Activated CD8-positive, alpha-beta memory T cell treated with anti-CD3 and anti-CD28 coated beads for 1 hour (primary cell): ENCODE measurements at regions not wholly inside any gene's neighbourhood (a gene's known extent, or its start where the extent isn't known, plus 50 kb on each side); places are given as distances from the start of the nearest gene placed in this dataset.

Experiments used
- DNase-seq, 2 donors: peaks; one replicate each; pipeline ENCODE4 v3.0.0-alpha.2; 2020; ENCODE audit warnings: low read depth in 1 of 2; ENCODE audit errors: extremely low read depth in 1 of 2

DNA sequence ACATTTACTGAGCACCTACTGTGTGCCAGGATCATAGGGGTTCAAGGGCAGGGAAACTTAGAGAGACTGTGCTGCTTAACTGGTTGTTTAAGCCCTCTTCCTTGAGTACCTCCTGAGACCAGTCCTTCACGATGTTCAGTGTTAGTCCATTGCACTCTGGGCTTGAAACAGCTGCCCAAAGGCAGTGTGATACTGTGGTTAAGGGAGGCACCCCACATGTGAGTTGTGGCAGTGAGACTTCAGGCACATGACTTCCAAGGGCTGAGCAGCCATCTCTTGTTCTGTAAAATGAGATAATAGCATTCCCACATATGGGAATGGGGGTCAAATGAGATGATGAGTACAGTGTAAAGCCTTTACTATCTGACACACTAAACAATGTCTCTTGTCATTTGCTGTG is 75.1 kb downstream of the LINGO1 start:
- DNase-seq = no peak

DNA sequence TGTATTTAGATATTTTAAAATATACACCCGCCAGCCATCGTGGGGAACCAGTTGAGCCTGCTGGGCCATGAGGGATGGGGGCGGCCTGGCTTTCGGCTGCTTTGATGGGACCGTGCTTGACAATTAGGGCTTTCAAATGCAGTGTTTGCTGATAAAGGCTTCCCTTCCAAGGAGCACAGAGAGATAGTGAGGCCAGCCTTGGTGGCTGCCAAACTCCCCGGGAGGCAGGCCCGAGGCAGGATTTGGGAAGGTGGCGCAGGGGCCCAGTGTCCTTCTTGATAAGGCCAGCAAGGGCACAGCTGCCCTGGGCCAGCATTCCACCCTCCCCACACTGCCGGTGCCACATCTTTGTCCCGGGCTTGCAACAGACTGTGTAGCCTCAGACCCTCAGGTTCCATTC is 75.6 kb downstream of the LINGO1 start:
- no peak for DNase-seq

DNA sequence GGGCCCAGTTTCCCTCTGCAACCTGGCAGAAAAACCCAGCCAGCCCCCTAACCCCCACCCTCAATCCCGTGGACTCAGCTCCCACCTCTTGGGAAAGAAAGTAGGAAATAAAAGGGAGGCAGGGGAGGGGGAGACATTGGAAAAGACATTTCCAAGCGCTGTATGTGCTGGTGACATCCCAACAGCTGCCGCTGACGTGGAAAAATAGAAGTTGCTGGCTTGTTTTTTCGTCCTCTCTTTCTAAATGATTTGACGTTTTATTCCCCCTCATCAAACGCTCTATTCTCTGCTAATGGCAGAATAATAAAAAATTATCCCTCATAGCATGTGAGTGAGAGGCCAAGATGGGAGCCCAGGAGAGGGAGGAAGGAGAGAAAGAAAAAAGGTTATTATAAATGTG is 76.1 kb downstream of the LINGO1 start:
- DNase-seq = no peak

DNA sequence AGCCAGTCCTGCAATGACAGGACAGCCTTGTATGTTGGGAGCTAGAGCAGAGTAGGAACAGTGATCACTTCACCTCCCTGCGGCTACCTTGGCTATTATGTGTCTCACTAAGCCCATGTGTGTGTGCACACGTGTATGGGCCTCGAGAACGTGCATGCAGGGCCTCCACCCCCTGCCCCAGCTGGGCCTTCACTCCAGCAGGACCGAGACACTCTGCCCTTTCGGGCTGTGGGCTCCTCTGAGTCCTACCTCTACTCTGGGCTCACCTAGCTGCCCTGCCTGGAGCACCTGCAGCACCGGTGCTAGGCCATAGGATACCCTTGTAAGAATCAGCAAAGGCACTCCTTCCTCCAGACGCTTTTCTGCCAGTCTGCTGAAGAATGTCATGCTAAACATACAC is 77.5 kb downstream of the LINGO1 start:
- no peak for DNase-seq

DNA sequence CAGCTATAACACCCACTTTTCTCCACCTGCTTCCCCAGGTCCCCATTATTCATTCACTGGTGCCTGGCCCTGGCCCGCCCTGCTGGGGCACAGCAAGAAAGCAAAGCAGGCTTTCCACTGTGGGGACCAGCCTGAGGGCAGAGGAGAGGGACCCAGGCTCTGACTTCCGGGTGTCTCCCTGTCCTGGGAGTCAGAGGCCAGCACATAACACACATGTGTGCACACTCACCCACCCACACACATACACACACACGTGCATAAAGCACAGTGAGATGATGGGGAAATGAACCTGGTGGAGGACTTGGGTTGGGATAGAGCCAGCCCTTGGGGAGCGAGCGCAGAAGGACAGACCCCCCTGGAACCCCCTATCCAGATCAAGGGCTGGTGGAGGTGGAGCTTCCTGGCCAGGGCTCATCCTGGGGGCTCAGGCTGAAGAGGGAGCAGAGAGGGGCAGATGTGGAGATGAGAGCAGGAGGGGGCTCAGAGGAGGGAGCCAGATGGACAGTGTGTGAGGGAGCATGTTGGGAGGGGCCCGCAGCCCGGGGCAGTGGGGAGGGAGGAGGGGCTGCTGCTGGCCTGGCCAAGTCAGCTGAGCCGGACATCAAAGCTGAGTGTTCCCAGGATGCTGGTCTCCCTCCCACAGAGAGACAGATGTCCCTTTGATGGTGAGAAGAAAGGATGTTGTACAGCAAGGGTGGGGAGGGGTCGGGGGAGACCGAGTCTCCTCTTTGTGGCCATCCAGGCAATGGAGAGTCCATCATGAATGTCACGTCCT is 78.2 kb downstream of the LINGO1 start:
- no peak for DNase-seq

DNA sequence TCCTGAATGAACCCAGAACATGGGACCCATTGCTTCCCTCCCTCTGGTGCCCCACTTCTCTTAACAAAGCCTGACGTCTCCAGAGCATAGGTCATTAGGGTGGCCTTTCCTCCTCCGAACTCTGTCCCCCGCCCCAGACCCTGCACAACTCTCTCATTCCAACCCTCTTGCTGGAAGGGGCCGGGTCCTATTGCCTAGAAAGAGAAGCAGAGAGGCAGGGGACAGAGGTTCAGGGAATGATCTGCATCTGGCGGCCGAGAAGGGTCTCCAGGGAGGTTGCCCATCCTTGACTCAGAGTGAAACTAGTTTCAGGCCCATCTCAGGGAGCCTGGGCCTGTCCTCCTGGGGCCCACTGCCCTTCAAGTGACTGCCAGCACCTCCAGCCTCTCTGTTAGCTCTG is 79.0 kb downstream of the LINGO1 start:
- no peak for DNase-seq

DNA sequence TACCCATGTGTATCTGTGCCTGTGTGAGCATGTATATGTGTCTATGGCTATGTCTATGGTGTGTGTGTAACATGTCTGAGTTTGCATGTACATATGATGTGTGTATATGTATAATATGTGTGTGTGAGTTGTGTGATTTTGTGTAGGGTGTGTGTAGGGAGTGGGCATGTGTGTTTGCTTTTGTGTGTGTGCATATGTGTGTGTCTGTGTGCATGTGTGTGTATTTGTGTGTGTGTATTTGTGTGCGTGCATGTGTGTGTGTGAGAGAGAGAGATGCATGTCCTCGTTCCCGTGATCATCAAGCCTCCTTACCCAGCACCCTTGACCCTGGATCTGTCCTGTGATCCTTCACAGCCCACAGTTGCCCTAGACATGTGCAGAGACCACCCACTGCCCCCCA is 79.5 kb downstream of the LINGO1 start:
- no peak for DNase-seq

DNA sequence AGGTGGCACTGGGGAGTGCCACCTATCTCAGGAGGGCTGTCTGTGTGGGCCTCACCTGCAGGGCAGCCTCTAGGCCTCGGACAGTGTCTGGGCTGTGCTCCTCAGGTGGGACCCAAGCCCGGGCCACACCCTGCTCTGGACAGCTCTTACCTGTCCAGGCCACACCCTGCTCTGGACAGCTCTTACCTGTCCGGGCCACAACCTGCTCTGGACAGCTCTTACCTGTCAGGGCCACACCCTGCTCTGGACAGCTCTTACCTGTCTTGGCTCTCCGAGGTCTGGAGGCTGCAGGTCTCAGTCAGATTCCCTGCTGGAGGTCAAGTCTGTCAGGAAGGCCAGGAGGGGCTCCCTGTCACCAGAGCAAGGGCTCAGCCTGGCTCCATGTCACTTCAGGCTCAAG is 80.6 kb downstream of the LINGO1 start:
- no peak for DNase-seq

DNA sequence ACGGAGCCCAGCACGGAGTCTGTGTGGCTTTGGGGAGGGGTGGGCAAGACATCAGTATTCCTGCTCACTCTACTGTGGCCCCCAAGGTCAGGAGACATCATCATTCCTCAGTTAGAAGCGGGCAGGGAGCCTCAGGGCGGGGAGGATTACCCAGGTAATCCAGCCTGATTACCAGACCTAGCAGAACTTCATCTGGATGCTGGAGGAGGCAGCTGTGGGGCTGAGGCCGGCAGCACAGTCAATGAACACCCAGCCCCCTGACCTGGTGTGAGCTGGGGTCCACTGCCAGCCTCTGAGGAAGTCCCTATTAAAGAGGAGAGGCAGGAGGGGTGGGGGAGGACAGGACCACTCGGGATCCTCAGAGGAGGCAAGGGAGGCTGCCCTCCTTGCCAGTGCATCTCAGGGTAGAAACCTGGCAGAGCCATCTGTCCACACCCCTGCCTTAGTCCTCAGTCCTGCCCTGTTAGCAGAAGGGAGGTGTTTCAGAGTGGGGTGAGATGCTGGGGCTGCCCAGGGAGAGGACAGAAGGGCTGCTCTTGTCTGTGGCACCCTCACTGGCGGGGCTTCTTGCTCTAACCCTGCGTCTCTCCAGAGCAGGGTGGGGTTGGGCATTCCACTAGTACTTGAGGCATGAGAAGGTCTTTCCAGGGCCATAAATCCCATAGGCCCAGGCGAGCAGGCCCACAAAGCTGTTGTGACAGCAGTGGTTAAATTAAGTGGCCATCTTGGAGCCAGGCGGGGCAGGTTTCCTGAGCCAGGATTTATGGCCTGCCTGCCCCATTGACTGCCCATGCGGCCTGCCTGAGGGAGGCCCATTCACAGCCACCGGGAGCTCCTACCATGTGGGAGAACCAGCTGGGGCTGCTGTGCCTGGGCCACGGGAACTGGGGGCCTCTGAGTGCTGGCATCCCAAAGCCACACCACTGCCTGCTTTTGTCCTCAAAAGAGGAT is 82.1 kb downstream of the LINGO1 start:
- no peak for DNase-seq

DNA sequence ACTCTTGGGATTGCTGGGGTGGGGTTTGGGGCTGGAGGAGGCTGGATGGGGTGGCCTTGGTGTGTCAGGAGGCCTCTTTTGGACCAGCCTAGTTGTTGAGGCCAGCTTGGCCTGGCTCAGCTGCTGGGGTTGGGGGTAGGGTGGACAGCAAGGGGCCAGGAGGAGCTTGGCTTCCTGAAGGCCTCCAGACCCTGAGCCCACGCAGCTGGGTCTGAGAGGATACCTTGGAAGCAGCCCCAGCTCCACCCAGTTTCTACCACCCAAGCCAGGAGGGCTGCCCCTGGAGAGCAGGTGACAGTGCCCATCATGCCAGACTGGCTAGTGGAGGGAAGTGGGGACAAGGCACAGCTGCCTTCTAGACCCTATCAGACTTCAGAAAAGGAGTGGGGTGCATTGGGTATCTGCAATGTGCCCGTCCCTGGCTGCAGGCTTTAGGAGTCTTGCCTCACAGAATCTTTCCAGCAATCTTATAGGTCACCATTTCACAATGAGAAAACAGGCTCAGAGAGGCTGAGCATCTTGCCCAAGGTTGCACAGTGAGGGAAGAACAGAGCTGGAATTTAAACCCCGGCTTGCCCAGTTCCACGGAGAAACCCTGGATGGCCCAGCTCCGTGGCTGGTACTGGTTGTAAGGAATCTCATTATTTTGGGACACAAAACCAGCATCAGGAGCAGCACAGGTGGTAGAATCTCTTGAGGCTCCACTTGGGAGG is 83.0 kb downstream of the LINGO1 start:
- DNase-seq = no peak

DNA sequence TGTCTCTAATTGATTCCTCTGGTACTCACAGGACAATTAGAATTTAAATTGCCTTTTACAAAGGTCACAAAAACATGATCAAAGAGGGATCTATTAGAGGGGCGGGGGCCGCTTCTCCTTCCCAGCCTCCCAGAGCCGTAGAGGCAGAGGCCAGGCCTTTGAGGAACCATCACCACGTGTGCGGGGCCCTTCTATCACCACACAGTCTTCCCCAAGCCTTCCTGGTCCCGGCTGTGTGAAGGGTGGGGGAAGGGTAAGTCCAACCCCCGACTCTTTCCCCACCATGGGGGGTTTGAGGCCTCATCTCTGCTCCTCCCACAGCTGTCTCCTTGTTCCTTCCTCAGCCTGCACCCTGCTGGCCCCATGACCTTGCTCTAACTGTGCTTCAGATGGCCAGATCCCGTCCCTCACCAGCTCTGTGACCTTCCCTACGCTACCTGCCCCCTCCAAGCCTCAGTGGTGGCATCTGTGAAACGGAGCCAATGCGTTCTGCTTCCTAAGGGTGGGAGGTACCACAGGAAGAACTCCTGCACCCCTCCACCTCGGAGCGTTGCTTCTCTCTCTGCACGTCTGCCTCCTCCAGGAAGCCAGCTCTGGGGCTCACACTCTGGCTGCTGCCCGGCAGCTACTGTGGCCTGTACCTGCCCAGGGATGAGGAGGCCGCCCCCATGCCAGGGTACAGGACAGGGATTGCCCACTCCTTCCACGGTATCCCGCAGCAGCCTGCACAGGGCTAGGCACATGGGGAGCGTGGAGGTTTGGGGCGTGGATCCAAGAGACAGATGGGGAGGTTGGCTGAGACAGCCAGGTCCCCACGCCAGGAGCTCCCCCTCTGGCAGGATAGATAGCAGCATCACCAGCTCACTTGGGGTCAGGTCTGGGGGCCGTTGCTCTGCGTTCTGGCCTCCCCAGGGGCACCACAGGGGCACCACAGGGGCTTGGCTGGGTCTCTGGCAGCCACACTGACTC is 83.8 kb downstream of the LINGO1 start:
- DNase-seq = no peak

DNA sequence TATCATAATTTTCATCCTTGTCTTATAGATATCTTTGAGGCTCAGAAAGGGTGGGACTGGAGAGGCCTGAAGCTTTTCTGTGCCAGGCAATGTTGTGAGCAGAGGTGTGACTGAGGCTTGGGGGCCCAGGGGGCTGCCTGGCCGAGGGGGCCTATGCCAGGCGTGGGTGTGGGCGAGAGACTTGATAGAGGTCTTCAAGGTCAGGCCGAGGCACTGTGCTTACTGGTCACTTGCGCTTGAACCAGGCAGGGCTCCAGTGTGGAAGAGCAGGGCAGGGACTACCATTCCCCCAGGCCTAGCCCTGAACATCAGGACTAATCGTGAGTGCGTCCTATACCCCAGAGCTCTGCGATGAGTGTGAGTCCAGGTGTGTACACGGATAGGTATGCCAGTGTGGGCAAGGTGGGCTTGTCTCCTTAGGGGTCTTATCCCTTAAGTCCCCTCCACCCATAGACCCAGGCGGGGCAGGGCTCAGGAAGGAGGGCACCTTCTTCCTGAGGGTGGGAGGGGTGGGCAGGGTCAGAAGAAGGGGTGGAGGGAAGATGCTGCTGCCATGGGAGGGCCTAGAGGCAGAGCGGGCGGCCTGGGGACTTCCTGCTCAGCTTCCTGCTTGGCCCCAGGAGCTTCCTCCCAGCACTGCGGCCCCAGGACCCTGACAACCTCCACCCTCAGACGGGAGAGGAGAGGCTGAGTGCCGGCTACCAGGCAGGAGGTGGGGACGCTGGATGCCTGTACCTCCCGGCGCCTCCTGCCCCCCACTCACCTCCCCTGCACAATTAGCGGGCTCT is 84.7 kb downstream of the LINGO1 start:
- no peak for DNase-seq

DNA sequence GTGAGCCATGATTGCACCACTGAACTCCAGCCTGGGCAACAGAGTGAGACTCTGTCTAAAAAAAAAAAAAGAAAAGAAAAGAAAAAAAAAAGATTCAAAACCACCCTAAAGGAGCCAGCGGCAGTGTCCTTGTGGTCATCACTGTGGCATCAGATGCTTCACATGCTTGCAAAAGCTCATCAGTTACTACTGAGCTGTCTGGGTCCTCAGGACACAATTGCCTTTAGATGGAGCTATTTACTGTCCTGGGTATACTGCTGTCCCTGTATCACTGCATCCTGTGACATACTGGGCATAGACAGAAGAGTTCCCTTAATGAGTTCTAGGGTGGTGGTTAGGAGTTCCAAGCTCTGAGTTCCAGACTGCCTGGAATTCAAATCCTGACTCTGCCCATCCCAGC is 85.8 kb downstream of the LINGO1 start:
- no peak for DNase-seq

DNA sequence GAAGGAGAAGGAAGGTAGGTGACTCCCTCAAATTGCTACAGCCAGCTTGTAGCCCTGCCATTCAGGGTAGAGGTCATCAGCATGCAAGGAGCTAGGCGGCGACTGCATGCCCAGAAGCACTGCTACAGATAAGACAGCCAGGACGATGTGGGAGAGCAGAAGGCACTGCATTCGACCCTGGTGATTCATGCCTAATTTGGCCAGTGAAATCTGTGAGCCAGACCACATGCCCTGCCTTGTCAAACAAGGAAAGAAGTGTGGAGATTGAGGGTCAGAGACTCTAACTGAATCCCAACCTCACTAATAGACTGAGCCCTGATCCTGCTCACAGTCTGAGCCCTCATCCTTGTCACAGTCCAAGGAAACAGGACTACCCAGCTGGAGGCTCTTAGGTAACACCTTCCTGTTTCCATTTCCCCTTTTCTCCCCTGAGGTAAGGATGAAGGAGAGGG is 86.6 kb downstream of the LINGO1 start:
- no peak for DNase-seq

DNA sequence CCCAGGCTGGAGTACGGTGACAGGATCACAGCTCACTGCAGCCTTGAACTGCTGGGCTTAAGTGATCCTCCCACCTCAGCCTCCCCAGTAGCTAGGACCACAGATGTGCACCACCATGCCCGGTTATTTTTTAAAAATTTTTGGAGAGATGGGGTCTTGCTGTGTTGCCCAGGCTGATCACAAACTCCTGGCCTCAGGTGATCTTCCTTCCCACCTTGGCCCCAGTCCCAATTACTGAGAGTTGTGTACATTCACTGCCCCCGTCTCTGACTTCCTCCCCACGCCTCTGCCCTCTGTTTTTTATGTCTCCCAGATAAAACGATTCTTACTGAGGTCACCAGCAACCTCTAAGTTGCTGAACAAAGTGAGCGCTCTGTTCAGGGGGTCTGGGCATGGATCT is 87.7 kb downstream of the LINGO1 start:
- DNase-seq = no peak

DNA sequence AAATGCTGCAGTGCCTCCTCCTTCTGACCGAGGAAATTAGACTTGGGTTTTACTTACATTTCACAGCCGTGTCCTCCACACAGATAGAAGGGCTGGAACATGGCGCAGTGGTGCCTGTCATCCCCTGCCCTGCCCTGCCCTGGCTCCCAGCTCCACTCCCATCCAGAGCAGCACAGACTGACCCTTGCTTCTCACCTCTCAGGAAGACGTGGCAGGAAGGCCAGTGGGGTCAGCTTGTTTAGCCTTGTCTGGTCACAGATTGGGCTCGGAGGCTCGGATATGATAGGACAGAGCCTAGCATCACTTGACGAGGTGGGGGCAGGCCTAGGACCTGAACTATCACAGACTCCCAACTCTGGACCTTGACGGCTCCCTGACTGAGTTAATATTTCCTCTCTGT is 88.5 kb downstream of the LINGO1 start:
- DNase-seq = no peak

DNA sequence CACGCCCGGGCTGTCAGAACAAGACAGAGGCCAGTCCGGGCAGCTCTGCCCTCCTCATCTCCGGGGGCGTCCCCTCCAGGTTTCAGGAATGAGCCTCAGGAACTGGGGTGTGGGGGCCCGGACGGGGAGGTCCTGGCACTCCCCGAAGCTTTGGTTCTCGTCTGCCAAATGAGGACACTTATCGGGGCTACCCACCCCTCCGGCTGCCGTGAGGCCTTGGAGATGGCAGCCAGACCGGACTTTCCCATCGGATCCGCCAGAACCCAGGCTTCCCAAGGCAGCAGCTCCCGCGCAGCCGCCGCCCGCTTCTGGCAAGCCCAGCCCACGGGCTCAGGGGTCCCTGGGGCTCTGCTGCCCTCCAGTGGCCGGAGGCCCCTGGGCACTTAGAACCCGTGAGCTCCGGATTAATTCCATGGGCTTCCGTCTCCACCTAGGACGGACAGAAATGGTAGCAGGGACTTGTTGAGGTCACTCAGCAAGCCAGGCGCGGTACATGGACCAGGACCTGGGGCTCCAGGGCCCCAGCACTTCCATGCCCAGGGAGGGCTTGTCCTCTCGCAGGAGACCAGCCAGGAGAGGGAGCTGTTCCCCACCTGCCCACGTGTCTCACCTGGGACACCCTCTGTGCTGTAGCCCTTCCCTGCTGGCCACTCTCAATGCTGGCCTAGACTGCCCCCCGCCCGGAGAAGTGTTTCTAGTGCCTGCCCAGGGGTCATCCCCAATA is 89.4 kb downstream of the LINGO1 start:
- DNase-seq = peak; percentile 34 to 66

DNA sequence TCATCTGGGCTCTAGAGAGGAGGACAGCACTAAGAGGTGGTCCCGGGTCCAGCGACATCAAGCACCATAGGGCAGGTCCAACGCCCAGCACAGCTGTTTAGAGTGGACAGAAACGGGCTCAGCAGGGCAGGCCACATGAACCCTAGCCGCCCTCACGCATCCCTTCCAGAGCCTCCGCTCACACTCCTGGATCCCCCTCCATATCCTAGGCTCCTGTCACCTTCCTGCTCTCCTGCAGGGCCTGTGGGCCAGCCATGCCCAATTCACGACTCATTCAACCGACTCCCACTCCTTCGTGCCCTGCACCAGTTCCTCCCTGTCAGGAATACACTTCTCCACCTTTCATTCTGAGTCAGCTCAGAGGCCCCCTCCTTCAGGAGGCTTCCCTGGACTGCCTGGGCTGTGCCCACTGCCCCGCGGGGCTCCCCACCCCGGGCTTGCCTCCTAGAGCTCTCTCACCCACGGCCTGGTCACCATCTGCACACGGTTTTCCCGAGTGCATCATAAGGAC is 90.2 kb downstream of the LINGO1 start:
- no peak for DNase-seq
